ENCODE measurements at regions not wholly inside any gene's neighbourhood (a gene's known extent, or its start where the extent isn't known, plus 50 kb on each side); places are given as distances from the start of the nearest gene placed in this dataset.

- no peaks in the 10 kb centered on the region for H3K9me3 ChIP-seq (ENCODE audit: low read length)
- no peaks in the 10 kb centered on the region for H3F3A ChIP-seq (ENCODE audit: insufficient read depth, low read length)
- H3K4me3 ChIP-seq (ENCODE audit: low read depth, low read length, poor library complexity, severe bottlenecking): no peak overlapping the region
- no peaks in the 10 kb centered on the region for H3K4me1 ChIP-seq (ENCODE audit: insufficient read depth, low read length, severe bottlenecking)
- H3K9ac ChIP-seq (ENCODE audit: low read length): no peak overlapping the region
- no peak overlapping the region for H2AFZ ChIP-seq (ENCODE audit: low read length)
- no peaks in the 10 kb centered on the region for H4K20me1 ChIP-seq (ENCODE audit: insufficient read depth, low read length)
- H3K36me3 ChIP-seq (ENCODE audit: insufficient read depth, low read length): no peaks in the 10 kb centered on the region
- H3K27ac ChIP-seq (ENCODE audit: low read depth, low read length, poor library complexity, severe bottlenecking): no peak overlapping the region
- no peaks in the 10 kb centered on the region for H3K9me2 ChIP-seq (ENCODE audit: low read depth, low read length)
- no peaks in the 10 kb centered on the region for H3K79me2 ChIP-seq (ENCODE audit: insufficient read depth, low read length)
- H3K4me2 ChIP-seq (ENCODE audit: low read length): no peak overlapping the region
- TF ChIP-seq, protein P1, sequence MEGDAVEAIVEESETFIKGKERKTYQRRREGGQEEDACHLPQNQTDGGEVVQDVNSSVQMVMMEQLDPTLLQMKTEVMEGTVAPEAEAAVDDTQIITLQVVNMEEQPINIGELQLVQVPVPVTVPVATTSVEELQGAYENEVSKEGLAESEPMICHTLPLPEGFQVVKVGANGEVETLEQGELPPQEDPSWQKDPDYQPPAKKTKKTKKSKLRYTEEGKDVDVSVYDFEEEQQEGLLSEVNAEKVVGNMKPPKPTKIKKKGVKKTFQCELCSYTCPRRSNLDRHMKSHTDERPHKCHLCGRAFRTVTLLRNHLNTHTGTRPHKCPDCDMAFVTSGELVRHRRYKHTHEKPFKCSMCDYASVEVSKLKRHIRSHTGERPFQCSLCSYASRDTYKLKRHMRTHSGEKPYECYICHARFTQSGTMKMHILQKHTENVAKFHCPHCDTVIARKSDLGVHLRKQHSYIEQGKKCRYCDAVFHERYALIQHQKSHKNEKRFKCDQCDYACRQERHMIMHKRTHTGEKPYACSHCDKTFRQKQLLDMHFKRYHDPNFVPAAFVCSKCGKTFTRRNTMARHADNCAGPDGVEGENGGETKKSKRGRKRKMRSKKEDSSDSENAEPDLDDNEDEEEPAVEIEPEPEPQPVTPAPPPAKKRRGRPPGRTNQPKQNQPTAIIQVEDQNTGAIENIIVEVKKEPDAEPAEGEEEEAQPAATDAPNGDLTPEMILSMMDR (IDR thresholded peaks at IDR 0.05; ENCODE audit: low read length): no peak
- no peaks in the 10 kb centered on the region for H3K27me3 ChIP-seq (ENCODE audit: insufficient read depth, low read length)
Observed at GRCh38 chr9:89888233-89888632, 283.4 kb downstream of the GADD45G start.

- Histone ChIP-seq H3K79me2 (ENCODE audit: insufficient read depth, low read length) (no peaks in the 10 kb centered on the region), H3K4me3 (ENCODE audit: low read depth, low read length, poor library complexity, severe bottlenecking) (no peak overlapping the region), H3K4me2 (ENCODE audit: low read length) (no peak overlapping the region), H3K4me1 (ENCODE audit: insufficient read depth, low read length, severe bottlenecking) (no peaks in the 10 kb centered on the region), H3K36me3 (ENCODE audit: insufficient read depth, low read length) (no peaks in the 10 kb centered on the region), H2AFZ (ENCODE audit: low read length) (no peak overlapping the region), H3K27me3 (ENCODE audit: insufficient read depth, low read length) (no peaks in the 10 kb centered on the region), H3K9me2 (ENCODE audit: low read depth, low read length) (no peaks in the 10 kb centered on the region), H3K9me3 (ENCODE audit: low read length) (no peaks in the 10 kb centered on the region), H3K27ac (ENCODE audit: low read depth, low read length, poor library complexity, severe bottlenecking) (no peak overlapping the region), H4K20me1 (ENCODE audit: insufficient read depth, low read length) (no peaks in the 10 kb centered on the region), H3K9ac (ENCODE audit: low read length) (no peak overlapping the region), H3F3A (ENCODE audit: insufficient read depth, low read length) (no peaks in the 10 kb centered on the region)
- no peak for TF ChIP-seq EZH2 (IDR thresholded peaks at IDR 0.05; ENCODE audit: borderline replicate concordance, low read length)
- TF ChIP-seq, protein P1 (IDR thresholded peaks at IDR 0.05; ENCODE audit: low read length): no peak
Observed at GRCh38 chr9:89888677-89889076, 283.9 kb downstream of the GADD45G start.

DNA sequence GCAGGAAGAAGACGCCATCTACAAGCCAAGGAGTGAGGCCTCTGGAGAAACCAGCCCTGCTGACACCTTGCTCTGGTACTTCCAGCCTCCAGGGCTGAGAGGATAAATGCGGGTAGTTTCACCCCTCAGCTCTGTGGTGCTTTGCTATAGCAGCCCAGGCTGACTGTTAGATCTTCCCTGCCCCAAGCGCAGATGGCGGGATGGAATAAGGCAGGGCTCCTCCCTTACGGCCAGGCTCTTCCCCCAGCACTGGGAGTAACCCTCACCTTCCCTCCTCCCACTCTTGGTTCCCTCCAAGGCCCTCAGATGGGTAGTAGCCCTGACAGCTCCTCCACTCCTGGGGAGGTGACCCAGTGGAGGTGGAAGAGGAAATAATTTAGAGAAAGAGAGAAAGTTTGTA is 285.1 kb downstream of the GADD45G start:
- no peak overlapping the region for H3K9ac ChIP-seq (ENCODE audit: low read length)
- H3K9me3 ChIP-seq (ENCODE audit: low read length): no peaks in the 10 kb centered on the region
- TF ChIP-seq EZH2 (IDR thresholded peaks at IDR 0.05; ENCODE audit: borderline replicate concordance, low read length): no peak
- TF ChIP-seq, protein P1 (IDR thresholded peaks at IDR 0.05; ENCODE audit: low read length): no peak
- no peaks in the 10 kb centered on the region for H3K36me3 ChIP-seq (ENCODE audit: insufficient read depth, low read length)
- H3K4me2 ChIP-seq (ENCODE audit: low read length): no peak overlapping the region
- no peaks in the 10 kb centered on the region for H3K4me1 ChIP-seq (ENCODE audit: insufficient read depth, low read length, severe bottlenecking)
- H3K9me2 ChIP-seq (ENCODE audit: low read depth, low read length): no peaks in the 10 kb centered on the region
- no peaks in the 10 kb centered on the region for H3K27me3 ChIP-seq (ENCODE audit: insufficient read depth, low read length)
- no peaks in the 10 kb centered on the region for H3K79me2 ChIP-seq (ENCODE audit: insufficient read depth, low read length)
- H3K27ac ChIP-seq (ENCODE audit: low read depth, low read length, poor library complexity, severe bottlenecking): no peak overlapping the region
- no peak overlapping the region for H3K4me3 ChIP-seq (ENCODE audit: low read depth, low read length, poor library complexity, severe bottlenecking)
- H3F3A ChIP-seq (ENCODE audit: insufficient read depth, low read length): no peaks in the 10 kb centered on the region
- no peaks in the 10 kb centered on the region for H4K20me1 ChIP-seq (ENCODE audit: insufficient read depth, low read length)
- H2AFZ ChIP-seq (ENCODE audit: low read length): no peak overlapping the region

Data from OCI-LY1 (cell line).